OCI-LY7 (cell line): ENCODE measurements at regions not wholly inside any gene's neighbourhood (a gene's known extent, or its start where the extent isn't known, plus 50 kb on each side); places are given as distances from the start of the nearest gene placed in this dataset.

Experiments
- BruUV-seq: library from RNA; stranded (reverse); fragments of 400-500 nt; replicated peaks from 2 replicates; lab custom pipeline; 2021; lab: Mats Ljungman, UMichigan
- CTCF ChIA-PET: fragments of 300-600 bp; sonication (Branson Sonifier 250); formaldehyde crosslinking; loops from one replicate; lab custom pipeline; 2022; ENCODE audit warnings: antibody characterized with exemption; ENCODE audit not compliant: unreplicated experiment; lab: Charles Lee
- POLR2A ChIA-PET: fragments of 300-600 bp; sonication (Branson Sonifier 250); formaldehyde crosslinking; loops from one replicate; lab custom pipeline; 2022; ENCODE audit warnings: antibody characterized with exemption; lab: Charles Lee
- DNase-seq: peaks from one replicate; pipeline ENCODE4 v3.0.0-alpha.2; 2015; ENCODE audit warnings: low spot score
- H2AFZ ChIP-seq: fragments of 200-600 bp; sonication (generic), shearing (Covaris generic); 2 replicates; pipeline ENCODE4 v1.6.1; 2014; ENCODE audit warnings: mild to moderate bottlenecking, antibody characterized with exemption, low read length, moderate library complexity
- H3K27ac ChIP-seq: fragments of 200-600 bp; sonication (generic); 2 replicates; pipeline ENCODE4 v1.5.1; 2014; ENCODE audit warnings: mixed run types, low read depth, mild to moderate bottlenecking, moderate library complexity, low read length, inconsistent platforms; ENCODE audit not compliant: poor library complexity, severe bottlenecking
- H3K36me3 ChIP-seq: fragments of 200-600 bp; sonication (generic); 2 replicates; pipeline ENCODE4 v1.6.1; 2014; ENCODE audit warnings: mild to moderate bottlenecking, antibody characterized with exemption, low read length, moderate library complexity, mixed read lengths; ENCODE audit not compliant: insufficient read depth
- H3K4me1 ChIP-seq: fragments of 200-600 bp; sonication (generic); 2 replicates; pipeline ENCODE4 v1.5.1; 2014; ENCODE audit warnings: mild to moderate bottlenecking, low read length; ENCODE audit not compliant: insufficient read depth, poor library complexity, severe bottlenecking
- H3K4me2 ChIP-seq: fragments of 200-600 bp; sonication (generic); 2 replicates; pipeline ENCODE4 v1.6.1; 2014; ENCODE audit warnings: mild to moderate bottlenecking, low read length
- H3K4me3 ChIP-seq: fragments of 200-600 bp; sonication (generic); 2 replicates; pipeline ENCODE4 v1.5.1; 2014; ENCODE audit warnings: mild to moderate bottlenecking, low read depth, low read length; ENCODE audit not compliant: poor library complexity, severe bottlenecking
- H3K79me2 ChIP-seq: fragments of 200-600 bp; sonication (generic); 2 replicates; pipeline ENCODE4 v1.6.1; 2016; ENCODE audit warnings: low read depth, mild to moderate bottlenecking, low read length, moderate library complexity, mixed read lengths; ENCODE audit not compliant: insufficient read depth
- H3K9me2 ChIP-seq: fragments of 200-600 bp; sonication (generic); 2 replicates; pipeline ENCODE4 v1.6.1; 2016; ENCODE audit warnings: mild to moderate bottlenecking, low read length, mixed read lengths; ENCODE audit not compliant: insufficient read depth
- H3K9me3 ChIP-seq: fragments of 200-600 bp; sonication (generic); 2 replicates; pipeline ENCODE4 v1.6.1; 2014; ENCODE audit warnings: mild to moderate bottlenecking, mixed run types, low read length, mixed read lengths
- H4K20me1 ChIP-seq: fragments of 200-600 bp; sonication (generic); 2 replicates; pipeline ENCODE4 v1.6.1; 2014; ENCODE audit warnings: mild to moderate bottlenecking, antibody characterized with exemption, low read length, moderate library complexity, mixed read lengths; ENCODE audit not compliant: insufficient read depth
- CTCF ChIP-seq: fragments of 200-600 bp; sonication (generic); conservative IDR thresholded peaks from 2 replicates; pipeline ENCODE4 v1.5.1; 2014; ENCODE audit warnings: mild to moderate bottlenecking, antibody characterized with exemption, low read length, moderate library complexity, mixed read lengths
- EZH2phosphoT487 ChIP-seq: fragments of 200-600 bp; sonication (generic); IDR thresholded peaks from 2 replicates; pipeline ENCODE4 v1.6.1; 2018; ENCODE audit warnings: low read depth, borderline replicate concordance, mild to moderate bottlenecking, mixed run types, antibody characterized with exemption, low read length, moderate library complexity, mixed read lengths
- intact Hi-C: fragments of 100-400 bp; cut with micrococcal nuclease; formaldehyde crosslinking; loops from one replicate; pipeline ENCODE4 v1.10.0; 2022; ENCODE audit not compliant: unreplicated experiment

GRCh38 chr2:171235262-171235881 lies 74.7 kb upstream of the TLK1 start:
- no peaks in the 10 kb centered on the region for H3K36me3 ChIP-seq
- no peaks in the 10 kb centered on the region for H3K79me2 ChIP-seq
- no peak overlapping the region for H3K4me3 ChIP-seq
- no peak overlapping the region for H2AFZ ChIP-seq
- no TSS peak for BruUV-seq
- ChIA-PET CTCF (no interaction called here), POLR2A (interaction anchor here (0.7 to 1.5 kb wide), 4 partner anchors 9 to 83 kb away, joined by 3 to 6 read pairs (median 4); no protein-coding TSS in a partner anchor)
- no peaks in the 10 kb centered on the region for H3K4me1 ChIP-seq
- no peak overlapping the region for H3K27ac ChIP-seq
- DNase-seq, result no peak
- no peaks in the 10 kb centered on the region for H3K9me3 ChIP-seq
- H4K20me1 ChIP-seq, result no peaks in the 10 kb centered on the region
- intact Hi-C loops, result no loop called here
- no peaks in the 10 kb centered on the region for H3K9me2 ChIP-seq
- no peak for TF ChIP-seq EZH2phosphoT487
- TF ChIP-seq CTCF, result no peak
- H3K4me2 ChIP-seq, result no peak overlapping the region

- H3K4me2 ChIP-seq, result no peak overlapping the region
- no peaks in the 10 kb centered on the region for H3K9me2 ChIP-seq
- no peak overlapping the region for H3K27ac ChIP-seq
- no peaks in the 10 kb centered on the region for H3K36me3 ChIP-seq
- H2AFZ ChIP-seq, result no peak overlapping the region
- POLR2A ChIA-PET, result interaction anchor here (0.7 to 0.9 kb wide), 2 partner anchors 9 to 10 kb away, joined by 3 to 4 read pairs; no protein-coding TSS in a partner anchor
- DNase-seq, result no peak
- H4K20me1 ChIP-seq, result no peaks in the 10 kb centered on the region
- intact Hi-C loops, result no loop called here
- no TSS peak for BruUV-seq
- H3K9me3 ChIP-seq, result no peaks in the 10 kb centered on the region
- TF ChIP-seq EZH2phosphoT487 (no peak), CTCF (no peak)
- H3K4me1 ChIP-seq, result peaks cover 6% of the 10 kb centered on the region
- CTCF ChIA-PET, result no interaction called here
- H3K79me2 ChIP-seq, result no peaks in the 10 kb centered on the region
- no peak overlapping the region for H3K4me3 ChIP-seq
These were observed 69.5 kb upstream of the TLK1 start for GRCh38 chr2:171230176-171230575.

- CTCF ChIA-PET, result no interaction called here
These were observed 68.1 kb upstream of the TLK1 start for GRCh38 chr2:171228826-171229225.

More at GRCh38 chr2:171228826-171229225, 68.1 kb upstream of the TLK1 start:
- Histone ChIP-seq H3K4me2 (no peak overlapping the region), H3K9me3 (peaks cover 11% of the 10 kb centered on the region; the same call in 1 of the 2 replicates), H2AFZ (no peak overlapping the region), H3K9me2 (no peaks in the 10 kb centered on the region), H3K36me3 (no peaks in the 10 kb centered on the region; the same call in 1 of the 2 replicates), H3K27ac (no peak overlapping the region), H3K79me2 (no peaks in the 10 kb centered on the region), H4K20me1 (no peaks in the 10 kb centered on the region), H3K4me3 (no peak overlapping the region), H3K4me1 (peaks cover 6% of the 10 kb centered on the region)
- intact Hi-C loops, result no loop called here
- no TSS peak for BruUV-seq
- POLR2A ChIA-PET, result interaction anchor here (0.7 to 1.1 kb wide), 2 partner anchors 8 to 14 kb away, joined by 3 read pairs; no protein-coding TSS in a partner anchor
- TF ChIP-seq CTCF, result no peak
- no peak for TF ChIP-seq EZH2phosphoT487
- DNase-seq, result no peak
